ENCODE measurements at regions not wholly inside any gene's neighbourhood (a gene's known extent, or its start where the extent isn't known, plus 50 kb on each side); places are given as distances from the start of the nearest gene placed in this dataset.

DNA sequence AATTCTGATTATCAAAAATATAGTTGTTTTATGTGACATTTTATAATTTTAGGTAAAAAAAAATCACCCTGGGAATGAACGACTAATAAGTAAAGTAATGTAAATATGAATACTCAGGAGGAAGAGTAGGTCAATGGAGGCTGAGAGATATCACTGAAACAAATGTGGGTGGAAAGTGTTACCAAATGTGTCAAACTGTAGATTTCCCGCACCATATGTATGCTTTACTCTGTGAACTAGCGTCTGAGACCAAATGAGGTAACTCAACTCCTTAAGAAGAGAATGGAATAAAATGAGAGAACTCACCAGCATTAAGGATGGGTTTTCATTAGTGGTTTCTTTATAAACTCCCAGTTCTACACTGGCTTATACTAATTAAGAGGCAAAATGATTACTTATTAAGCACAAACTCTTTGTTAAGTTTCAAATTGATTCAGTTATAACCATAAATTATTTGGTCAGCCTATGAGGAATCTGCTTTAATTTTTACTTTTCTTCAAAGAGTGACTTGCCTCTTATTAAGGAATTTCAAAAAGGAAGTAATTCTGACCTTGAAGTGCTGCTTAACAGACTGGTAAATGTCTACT is 784.7 kb upstream of the GJE1 start:
- Mint-ChIP-seq H3K36me3 (ENCODE audit: insufficient read depth, unreplicated experiment) (no peaks in the 10 kb centered on the region), H3K4me1 (ENCODE audit: low read depth, unreplicated experiment) (no peaks in the 10 kb centered on the region), H3K27ac (ENCODE audit: unreplicated experiment) (no peak overlapping the region), H3K27me3 (ENCODE audit: insufficient read depth, unreplicated experiment) (no peaks in the 10 kb centered on the region), H3K9me3 (ENCODE audit: unreplicated experiment) (no peaks in the 10 kb centered on the region), H3K4me3 (ENCODE audit: unreplicated experiment) (no peak overlapping the region)
- TF ChIP-seq, protein P1, sequence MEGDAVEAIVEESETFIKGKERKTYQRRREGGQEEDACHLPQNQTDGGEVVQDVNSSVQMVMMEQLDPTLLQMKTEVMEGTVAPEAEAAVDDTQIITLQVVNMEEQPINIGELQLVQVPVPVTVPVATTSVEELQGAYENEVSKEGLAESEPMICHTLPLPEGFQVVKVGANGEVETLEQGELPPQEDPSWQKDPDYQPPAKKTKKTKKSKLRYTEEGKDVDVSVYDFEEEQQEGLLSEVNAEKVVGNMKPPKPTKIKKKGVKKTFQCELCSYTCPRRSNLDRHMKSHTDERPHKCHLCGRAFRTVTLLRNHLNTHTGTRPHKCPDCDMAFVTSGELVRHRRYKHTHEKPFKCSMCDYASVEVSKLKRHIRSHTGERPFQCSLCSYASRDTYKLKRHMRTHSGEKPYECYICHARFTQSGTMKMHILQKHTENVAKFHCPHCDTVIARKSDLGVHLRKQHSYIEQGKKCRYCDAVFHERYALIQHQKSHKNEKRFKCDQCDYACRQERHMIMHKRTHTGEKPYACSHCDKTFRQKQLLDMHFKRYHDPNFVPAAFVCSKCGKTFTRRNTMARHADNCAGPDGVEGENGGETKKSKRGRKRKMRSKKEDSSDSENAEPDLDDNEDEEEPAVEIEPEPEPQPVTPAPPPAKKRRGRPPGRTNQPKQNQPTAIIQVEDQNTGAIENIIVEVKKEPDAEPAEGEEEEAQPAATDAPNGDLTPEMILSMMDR (IDR thresholded peaks at IDR 0.05; ENCODE audit: insufficient read depth in 1 of 2, low read depth in 1 of 2, low read length in 1 of 2, severe bottlenecking in 1 of 2, unreplicated experiment in 1 of 2), result no peak
- H3K9me3 ChIP-seq, result no peaks in the 10 kb centered on the region
- intact Hi-C loops (cut with micrococcal nuclease; ENCODE audit: unreplicated experiment), result no loop called here
- no peaks in the 10 kb centered on the region for H3K27me3 ChIP-seq (replicated peaks; ENCODE audit: control insufficient read depth, insufficient read depth, low read length)
- no peak for DNase-seq
- ChIA-PET CTCF (no interaction called here), POLR2A (no interaction called here)
- H3K36me3 ChIP-seq (ENCODE audit: control insufficient read depth, insufficient read depth, low read length), result no peaks in the 10 kb centered on the region
- H3K4me1 ChIP-seq, result no peaks in the 10 kb centered on the region
- H3K4me3 ChIP-seq (ENCODE audit: low read depth, low read length), result no peak overlapping the region
- no TSS peak for BruUV-seq (replicated peaks)

DNA sequence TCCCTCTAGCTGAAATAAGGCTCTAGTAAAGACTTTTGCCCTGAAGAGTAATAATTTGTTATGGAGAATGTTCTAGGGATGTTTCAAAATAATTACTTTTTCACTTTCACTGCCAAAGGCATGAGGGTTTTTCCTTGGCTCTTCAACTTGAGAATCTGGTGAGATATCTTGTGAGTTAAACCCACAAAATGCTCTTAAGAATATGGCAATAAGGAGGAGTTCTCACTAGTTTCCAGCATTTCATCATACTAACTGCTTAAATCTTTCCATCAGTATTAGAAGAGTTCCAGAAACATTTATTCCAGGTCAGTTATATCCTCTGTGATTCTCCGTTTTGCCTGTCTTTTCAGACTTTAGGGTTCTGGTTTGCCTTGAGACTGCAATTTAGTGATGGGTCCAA is 785.6 kb upstream of the GJE1 start:
- no peaks in the 10 kb centered on the region for H3K9me3 Mint-ChIP-seq (ENCODE audit: unreplicated experiment)
- no peaks in the 10 kb centered on the region for H3K27me3 ChIP-seq (replicated peaks; ENCODE audit: control insufficient read depth, insufficient read depth, low read length)
- H3K36me3 Mint-ChIP-seq (ENCODE audit: insufficient read depth, unreplicated experiment), result no peaks in the 10 kb centered on the region
- no peak overlapping the region for H3K4me3 ChIP-seq (ENCODE audit: low read depth, low read length)
- no peak overlapping the region for H3K27ac Mint-ChIP-seq (ENCODE audit: unreplicated experiment)
- no peak for DNase-seq
- no peaks in the 10 kb centered on the region for H3K36me3 ChIP-seq (ENCODE audit: control insufficient read depth, insufficient read depth, low read length)
- H3K4me1 Mint-ChIP-seq (ENCODE audit: low read depth, unreplicated experiment), result no peaks in the 10 kb centered on the region
- H3K9me3 ChIP-seq, result no peaks in the 10 kb centered on the region
- intact Hi-C loops (cut with micrococcal nuclease; ENCODE audit: unreplicated experiment), result no loop called here
- H3K27me3 Mint-ChIP-seq (ENCODE audit: insufficient read depth, unreplicated experiment), result no peaks in the 10 kb centered on the region
- H3K4me3 Mint-ChIP-seq (ENCODE audit: unreplicated experiment), result no peak overlapping the region
- POLR2A ChIA-PET, result no interaction called here
- H3K4me1 ChIP-seq, result no peaks in the 10 kb centered on the region
- CTCF ChIA-PET, result no interaction called here
- TF ChIP-seq, protein P1 (IDR thresholded peaks at IDR 0.05; ENCODE audit: insufficient read depth in 1 of 2, low read depth in 1 of 2, low read length in 1 of 2, severe bottlenecking in 1 of 2, unreplicated experiment in 1 of 2), result no peak
- no TSS peak for BruUV-seq (replicated peaks)

DNA sequence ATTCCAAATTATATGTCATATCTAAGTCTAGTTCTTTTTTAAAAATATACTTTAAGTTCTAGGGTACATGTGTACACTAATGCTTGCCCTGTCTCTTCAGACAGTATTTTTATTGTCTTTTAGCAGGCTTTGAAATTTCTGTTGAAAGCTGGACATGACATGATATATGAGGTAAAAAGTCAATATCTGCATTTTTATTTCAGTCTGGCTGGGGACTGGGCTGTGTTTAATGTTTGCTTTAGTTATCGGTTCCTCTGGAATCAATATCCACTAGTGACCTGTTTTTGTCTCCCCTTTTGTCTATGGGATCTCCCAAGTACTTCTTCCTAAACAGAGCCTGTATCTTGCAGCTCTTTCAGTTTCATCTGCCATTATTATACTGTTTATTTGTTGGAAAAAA is 786.2 kb upstream of the GJE1 start:
- H3K36me3 ChIP-seq (ENCODE audit: control insufficient read depth, insufficient read depth, low read length), result no peaks in the 10 kb centered on the region
- CTCF ChIA-PET, result no interaction called here
- no peaks in the 10 kb centered on the region for H3K9me3 Mint-ChIP-seq (ENCODE audit: unreplicated experiment)
- BruUV-seq (replicated peaks), result no TSS peak
- no peaks in the 10 kb centered on the region for H3K27me3 ChIP-seq (replicated peaks; ENCODE audit: control insufficient read depth, insufficient read depth, low read length)
- no peaks in the 10 kb centered on the region for H3K27me3 Mint-ChIP-seq (ENCODE audit: insufficient read depth, unreplicated experiment)
- H3K4me1 ChIP-seq, result no peaks in the 10 kb centered on the region
- TF ChIP-seq, protein P1 (IDR thresholded peaks at IDR 0.05; ENCODE audit: insufficient read depth in 1 of 2, low read depth in 1 of 2, low read length in 1 of 2, severe bottlenecking in 1 of 2, unreplicated experiment in 1 of 2), result no peak
- no peak overlapping the region for H3K4me3 Mint-ChIP-seq (ENCODE audit: unreplicated experiment)
- intact Hi-C loops (cut with micrococcal nuclease; ENCODE audit: unreplicated experiment), result no loop called here
- DNase-seq, result no peak
- H3K27ac Mint-ChIP-seq (ENCODE audit: unreplicated experiment), result no peak overlapping the region
- no peaks in the 10 kb centered on the region for H3K4me1 Mint-ChIP-seq (ENCODE audit: low read depth, unreplicated experiment)
- H3K36me3 Mint-ChIP-seq (ENCODE audit: insufficient read depth, unreplicated experiment), result no peaks in the 10 kb centered on the region
- H3K9me3 ChIP-seq, result no peaks in the 10 kb centered on the region
- POLR2A ChIA-PET, result no interaction called here
- H3K4me3 ChIP-seq (ENCODE audit: low read depth, low read length), result no peak overlapping the region
